CD4-positive, alpha-beta T cell (primary cell): ENCODE measurements at regions not wholly inside any gene's neighbourhood (a gene's known extent, or its start where the extent isn't known, plus 50 kb on each side); places are given as distances from the start of the nearest gene placed in this dataset.

Experiments
- ATAC-seq: fragments of 200-7000 bp; cut with Tn5 transposase; one replicate; pipeline ENCODE4 v1.10.0; 2022; ENCODE audit warnings: mild to moderate bottlenecking; ENCODE audit not compliant: poor library complexity
- CTCF ChIA-PET: fragments of 350-600 bp; sonication (Branson Sonifier 250); formaldehyde crosslinking; loops from one replicate; lab custom pipeline; 2021; ENCODE audit warnings: antibody characterized with exemption, inconsistent platforms; lab: Charles Lee
- POLR2A ChIA-PET: fragments of 350-600 bp; sonication (Branson Sonifier 250); formaldehyde crosslinking; loops from one replicate; lab custom pipeline; 2021; ENCODE audit warnings: antibody characterized with exemption, inconsistent platforms; lab: Charles Lee
- DNase-seq, 14 experiments: peaks; one replicate each; pipeline ENCODE4 v3.0.0-alpha.2; 2013 to 2020; ENCODE audit warnings: mixed read lengths in 2 of 14
- H3K27ac ChIP-seq, 2 donors: one replicate each; pipeline versions ENCODE4 v1.5.1 to v1.7.0; 2013; ENCODE audit warnings: low read length in 2 of 2, low read depth in 1 of 2, mild to moderate bottlenecking in 1 of 2
- H3K27me3 ChIP-seq, 2 experiments: 1 replicate in 1 of 2; 2 replicates in 1 of 2; pipeline versions ENCODE4 v1.6.1 to v1.7.0; 2013; ENCODE audit warnings: low read length in 2 of 2, control low read depth in 1 of 2, mild to moderate bottlenecking in 1 of 2, moderate library complexity in 1 of 2; ENCODE audit not compliant: insufficient read depth in 2 of 2, control insufficient read depth in 1 of 2
- H3K36me3 ChIP-seq: one replicate; pipeline ENCODE4 v1.6.1; 2013; ENCODE audit warnings: low read length, control low read depth; ENCODE audit not compliant: insufficient read depth
- H3K4me1 ChIP-seq: one replicate; pipeline ENCODE4 v1.6.1; 2013; ENCODE audit warnings: low read length, control low read depth; ENCODE audit not compliant: insufficient read depth
- H3K4me3 ChIP-seq: one replicate; pipeline ENCODE4 v1.5.1; 2013; ENCODE audit warnings: mild to moderate bottlenecking, low read length, moderate library complexity
- H3K9me3 ChIP-seq, 2 experiments: 1 replicate in 1 of 2; 2 replicates in 1 of 2; pipeline versions ENCODE4 v1.6.1 to v1.7.0; 2013; ENCODE audit warnings: low read length in 2 of 2, mild to moderate bottlenecking in 2 of 2, control low read depth in 1 of 2, moderate library complexity in 1 of 2; ENCODE audit not compliant: control insufficient read depth in 1 of 2, insufficient read depth in 1 of 2
- H3K27ac Mint-ChIP-seq: one replicate; pipeline ENCODE4 v1.8.0; 2020; ENCODE audit warnings: mixed read lengths
- H3K27me3 Mint-ChIP-seq: one replicate; pipeline ENCODE4 v1.8.0; 2021; ENCODE audit warnings: mixed read lengths
- H3K36me3 Mint-ChIP-seq: one replicate; pipeline ENCODE4 v1.8.0; 2021; ENCODE audit warnings: low read depth, mixed read lengths
- H3K4me1 Mint-ChIP-seq: one replicate; pipeline ENCODE4 v1.8.0; 2021; ENCODE audit warnings: low read depth, mixed read lengths
- H3K4me3 Mint-ChIP-seq: one replicate; pipeline ENCODE4 v1.8.0; 2020; ENCODE audit warnings: mild to moderate bottlenecking, mixed read lengths
- H3K9me3 Mint-ChIP-seq: one replicate; pipeline ENCODE4 v1.8.0; 2020; ENCODE audit warnings: mixed read lengths
- intact Hi-C, 2 experiments: fragments of 100-400 bp; cut with DNase I in 1 of 2; cut with micrococcal nuclease in 1 of 2; formaldehyde crosslinking; loops; one replicate each; pipeline versions ENCODE4 v1.15.1 to v1.9.0; 2023 to 2025; cut with DNase I, micrococcal nuclease
- TF ChIP-seq, protein P1 (sequence below): fragments of 200-600 bp; IDR thresholded peaks from one replicate; pipeline ENCODE4 v1.8.0; 2022; ENCODE audit warnings: antibody characterized with exemption, mild to moderate bottlenecking

DNA sequence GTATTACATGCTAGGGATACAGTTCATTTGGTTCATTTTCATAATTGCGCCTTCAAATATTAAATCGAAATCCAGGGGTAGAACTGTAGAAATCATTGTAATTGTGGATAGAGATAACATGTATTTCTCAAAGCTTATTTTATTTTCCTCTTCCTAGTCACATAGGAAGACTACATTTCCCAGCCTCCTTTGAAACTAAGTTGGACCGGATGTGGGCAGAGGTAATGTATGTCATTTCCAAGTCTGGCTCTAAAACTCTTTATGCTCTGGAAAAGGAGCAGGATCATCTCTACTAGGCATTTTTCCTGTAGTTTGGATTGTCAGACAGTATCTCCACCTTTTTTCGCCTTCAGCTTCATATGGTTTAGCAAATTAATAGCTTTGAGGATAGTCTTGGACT, 70.1 kb upstream of the CRY1 start:
- TF ChIP-seq, protein P1, sequence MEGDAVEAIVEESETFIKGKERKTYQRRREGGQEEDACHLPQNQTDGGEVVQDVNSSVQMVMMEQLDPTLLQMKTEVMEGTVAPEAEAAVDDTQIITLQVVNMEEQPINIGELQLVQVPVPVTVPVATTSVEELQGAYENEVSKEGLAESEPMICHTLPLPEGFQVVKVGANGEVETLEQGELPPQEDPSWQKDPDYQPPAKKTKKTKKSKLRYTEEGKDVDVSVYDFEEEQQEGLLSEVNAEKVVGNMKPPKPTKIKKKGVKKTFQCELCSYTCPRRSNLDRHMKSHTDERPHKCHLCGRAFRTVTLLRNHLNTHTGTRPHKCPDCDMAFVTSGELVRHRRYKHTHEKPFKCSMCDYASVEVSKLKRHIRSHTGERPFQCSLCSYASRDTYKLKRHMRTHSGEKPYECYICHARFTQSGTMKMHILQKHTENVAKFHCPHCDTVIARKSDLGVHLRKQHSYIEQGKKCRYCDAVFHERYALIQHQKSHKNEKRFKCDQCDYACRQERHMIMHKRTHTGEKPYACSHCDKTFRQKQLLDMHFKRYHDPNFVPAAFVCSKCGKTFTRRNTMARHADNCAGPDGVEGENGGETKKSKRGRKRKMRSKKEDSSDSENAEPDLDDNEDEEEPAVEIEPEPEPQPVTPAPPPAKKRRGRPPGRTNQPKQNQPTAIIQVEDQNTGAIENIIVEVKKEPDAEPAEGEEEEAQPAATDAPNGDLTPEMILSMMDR, result no peak
- H3K9me3 ChIP-seq, result no peaks in the 10 kb centered on the region
- ATAC-seq, result no peak
- H3K36me3 Mint-ChIP-seq, result no peaks in the 10 kb centered on the region
- intact Hi-C loops, result no loop called here
- H3K36me3 ChIP-seq, result no peaks in the 10 kb centered on the region
- no peaks in the 10 kb centered on the region for H3K9me3 Mint-ChIP-seq
- H3K4me1 Mint-ChIP-seq, result no peaks in the 10 kb centered on the region
- no peaks in the 10 kb centered on the region for H3K27me3 ChIP-seq
- ChIA-PET POLR2A (no interaction called here), CTCF (no interaction called here)
- no peak overlapping the region for H3K4me3 ChIP-seq
- H3K4me1 ChIP-seq, result no peaks in the 10 kb centered on the region
- no peak overlapping the region for H3K4me3 Mint-ChIP-seq
- no peak overlapping the region for H3K27ac Mint-ChIP-seq
- no peak for DNase-seq
- H3K27ac ChIP-seq, result no peak overlapping the region
- H3K27me3 Mint-ChIP-seq, result peaks cover 35% of the 10 kb centered on the region

DNA sequence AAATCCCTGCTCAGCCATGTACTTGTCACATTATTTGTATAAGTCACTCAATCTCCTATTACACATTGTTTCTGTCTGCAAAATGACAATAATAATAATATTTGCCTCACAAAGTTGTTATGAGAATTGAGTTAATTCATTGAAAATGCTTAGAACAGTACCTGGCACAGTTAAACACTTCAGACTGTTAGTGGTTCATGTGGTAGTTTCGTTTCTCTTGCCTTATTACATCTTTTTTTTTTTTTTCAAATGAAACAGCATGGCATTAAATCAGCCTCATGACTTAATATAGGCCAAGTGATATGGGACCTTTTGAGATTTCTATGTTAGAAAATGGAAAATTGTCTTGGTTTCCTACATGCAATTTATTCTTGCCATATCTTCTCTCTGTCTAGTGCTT, 71.0 kb upstream of the CRY1 start:
- no peak for DNase-seq
- ChIA-PET POLR2A (no interaction called here), CTCF (no interaction called here)
- Histone ChIP-seq H3K4me1 (no peaks in the 10 kb centered on the region), H3K27ac (no peak overlapping the region), H3K27me3 (no peaks in the 10 kb centered on the region), H3K36me3 (no peaks in the 10 kb centered on the region), H3K9me3 (no peaks in the 10 kb centered on the region), H3K4me3 (no peak overlapping the region)
- ATAC-seq, result no peak
- Mint-ChIP-seq H3K27me3 (peaks cover 35% of the 10 kb centered on the region), H3K27ac (no peak overlapping the region), H3K4me3 (no peak overlapping the region), H3K9me3 (no peaks in the 10 kb centered on the region), H3K4me1 (no peaks in the 10 kb centered on the region), H3K36me3 (no peaks in the 10 kb centered on the region)
- TF ChIP-seq, protein P1, result no peak
- intact Hi-C loops, result no loop called here

DNA sequence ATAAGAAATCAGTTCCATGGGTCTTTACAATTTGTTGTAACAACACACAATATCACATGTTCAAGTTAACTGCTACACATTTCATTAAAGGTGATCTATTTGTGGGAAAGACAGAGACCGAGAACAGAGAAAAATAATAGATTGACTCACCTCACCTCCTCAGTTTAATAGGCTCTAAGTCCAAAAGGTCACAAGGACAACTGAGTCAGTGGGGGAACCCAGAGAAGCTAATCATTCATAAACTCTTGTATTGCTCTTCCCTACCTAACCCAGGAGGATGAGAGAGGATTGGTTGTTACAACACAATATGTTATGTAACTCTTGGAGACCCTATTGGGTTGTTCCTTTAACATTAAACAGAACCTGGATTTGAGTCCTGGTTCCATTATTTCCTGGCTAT, 72.2 kb upstream of the CRY1 start:
- DNase-seq, result no peak
- Histone ChIP-seq H3K27ac (no peak overlapping the region), H3K9me3 (no peaks in the 10 kb centered on the region), H3K4me1 (no peaks in the 10 kb centered on the region), H3K4me3 (no peak overlapping the region), H3K36me3 (no peaks in the 10 kb centered on the region), H3K27me3 (no peaks in the 10 kb centered on the region)
- no peak overlapping the region for H3K4me3 Mint-ChIP-seq
- intact Hi-C loops, result no loop called here
- H3K36me3 Mint-ChIP-seq, result no peaks in the 10 kb centered on the region
- ChIA-PET CTCF (no interaction called here), POLR2A (no interaction called here)
- H3K9me3 Mint-ChIP-seq, result no peaks in the 10 kb centered on the region
- ATAC-seq, result no peak
- H3K27me3 Mint-ChIP-seq, result peaks cover 29% of the 10 kb centered on the region
- H3K4me1 Mint-ChIP-seq, result no peaks in the 10 kb centered on the region
- no peak overlapping the region for H3K27ac Mint-ChIP-seq
- TF ChIP-seq, protein P1, result no peak
